Brain microvascular endothelial cell (primary cell): ENCODE measurements at regions not wholly inside any gene's neighbourhood (a gene's known extent, or its start where the extent isn't known, plus 50 kb on each side); places are given as distances from the start of the nearest gene placed in this dataset.
"Not testable (repeated sequence)": the region's sequence is repeated elsewhere in the genome, so short reads cannot be mapped to it uniquely, and the experiment has no call there.

Experiments
- DNase-seq: peaks from one replicate; pipeline ENCODE4 v3.0.0-alpha.2; 2020
- H3K27ac ChIP-seq: fragments of 250-450 bp; sonication (Bioruptor Pico); 2 replicates; pipeline ENCODE4 v1.5.1; 2020; ENCODE audit warnings: mild to moderate bottlenecking, moderate library complexity
- H3K27me3 ChIP-seq: fragments of 250-450 bp; sonication (Bioruptor Pico); replicated peaks from 2 replicates; pipeline ENCODE4 v1.5.1; 2020; ENCODE audit warnings: mild to moderate bottlenecking
- H3K36me3 ChIP-seq: fragments of 250-450 bp; sonication (Bioruptor Pico); replicated peaks from 2 replicates; pipeline ENCODE4 v1.5.1; 2020; ENCODE audit warnings: mild to moderate bottlenecking
- H3K4me3 ChIP-seq: 2 replicates; pipeline ENCODE4 v1.5.1; 2011; ENCODE audit warnings: low read depth, mild to moderate bottlenecking, control low read depth, low read length, moderate library complexity
- in situ Hi-C: cut with HindIII; loops from 2 replicates; pipeline ENCODE4 v1.10.0; 2017; ENCODE audit warnings: low sequenced_read_pairs, low pct_ligation_motif_present
- TF ChIP-seq, protein P1 (sequence below): IDR thresholded peaks from 2 replicates; pipeline ENCODE4 v1.5.1; 2011; ENCODE audit warnings: low read depth, mild to moderate bottlenecking, moderate library complexity, low read length, control low read depth, inconsistent platforms; ENCODE audit errors: missing control alignments

DNA sequence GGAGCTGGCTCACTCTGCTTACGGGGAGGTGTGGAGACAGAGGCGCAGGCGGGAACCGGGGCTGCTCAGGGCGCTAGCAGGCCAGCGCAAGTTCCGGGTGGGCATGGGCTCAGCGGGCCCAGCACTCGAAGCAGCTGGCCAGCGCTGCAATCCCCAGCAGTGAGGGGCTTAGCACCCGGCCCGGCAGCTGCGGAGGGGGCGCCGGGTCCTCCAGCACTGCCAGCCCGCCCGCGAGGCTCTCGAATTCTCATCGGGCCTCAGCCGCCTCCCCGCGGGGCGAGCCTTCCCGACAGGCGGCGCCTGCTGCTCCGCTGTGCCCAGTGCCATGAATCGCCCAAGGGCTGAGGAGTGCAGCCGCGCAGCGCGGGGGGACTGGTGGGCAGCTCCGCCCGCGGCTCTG lies 78.6 kb upstream of the MITF start:
- Histone ChIP-seq H3K36me3 (no peaks in the 10 kb centered on the region), H3K27ac (no peak overlapping the region), H3K27me3 (no peaks in the 10 kb centered on the region), H3K4me3 (no peak overlapping the region)
- TF ChIP-seq, protein P1, sequence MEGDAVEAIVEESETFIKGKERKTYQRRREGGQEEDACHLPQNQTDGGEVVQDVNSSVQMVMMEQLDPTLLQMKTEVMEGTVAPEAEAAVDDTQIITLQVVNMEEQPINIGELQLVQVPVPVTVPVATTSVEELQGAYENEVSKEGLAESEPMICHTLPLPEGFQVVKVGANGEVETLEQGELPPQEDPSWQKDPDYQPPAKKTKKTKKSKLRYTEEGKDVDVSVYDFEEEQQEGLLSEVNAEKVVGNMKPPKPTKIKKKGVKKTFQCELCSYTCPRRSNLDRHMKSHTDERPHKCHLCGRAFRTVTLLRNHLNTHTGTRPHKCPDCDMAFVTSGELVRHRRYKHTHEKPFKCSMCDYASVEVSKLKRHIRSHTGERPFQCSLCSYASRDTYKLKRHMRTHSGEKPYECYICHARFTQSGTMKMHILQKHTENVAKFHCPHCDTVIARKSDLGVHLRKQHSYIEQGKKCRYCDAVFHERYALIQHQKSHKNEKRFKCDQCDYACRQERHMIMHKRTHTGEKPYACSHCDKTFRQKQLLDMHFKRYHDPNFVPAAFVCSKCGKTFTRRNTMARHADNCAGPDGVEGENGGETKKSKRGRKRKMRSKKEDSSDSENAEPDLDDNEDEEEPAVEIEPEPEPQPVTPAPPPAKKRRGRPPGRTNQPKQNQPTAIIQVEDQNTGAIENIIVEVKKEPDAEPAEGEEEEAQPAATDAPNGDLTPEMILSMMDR = no peak
- in situ Hi-C loops = no loop called here
- no peak for DNase-seq

DNA sequence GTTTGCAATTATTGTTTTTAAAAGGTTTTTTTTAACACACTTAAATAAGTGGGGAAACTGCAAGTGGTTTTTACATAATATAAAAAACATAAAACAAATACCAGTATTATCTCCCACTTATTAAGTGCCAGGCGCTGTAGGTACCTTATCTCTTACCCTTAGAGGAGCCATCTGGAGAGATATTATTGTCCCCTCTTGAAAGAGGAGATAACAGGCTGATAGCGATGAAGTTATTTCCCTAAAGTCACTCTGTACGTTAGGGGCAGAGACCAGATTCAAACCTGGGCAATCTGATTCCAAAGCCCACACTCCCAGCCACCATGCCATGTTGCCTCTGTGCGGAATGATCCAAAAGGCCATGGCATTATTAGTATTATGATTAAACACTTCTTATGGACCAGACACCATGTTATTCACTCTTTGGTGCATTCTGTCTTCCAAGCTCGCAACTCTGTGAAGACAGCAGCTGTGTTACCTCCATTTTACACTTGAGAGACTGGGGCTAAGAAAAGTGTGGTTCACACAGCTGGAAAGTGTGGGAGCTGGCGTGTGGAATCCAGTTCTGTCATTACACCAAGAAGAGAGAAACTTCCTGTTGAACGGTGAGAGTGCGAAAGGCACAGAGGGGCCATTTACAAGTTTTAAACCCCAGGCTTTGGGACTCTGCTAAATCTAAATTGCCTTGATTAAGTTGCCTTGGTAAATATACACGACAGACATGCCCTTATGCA lies 79.9 kb upstream of the MITF start:
- Histone ChIP-seq H3K27me3 (no peaks in the 10 kb centered on the region), H3K27ac (no peak overlapping the region), H3K36me3 (no peaks in the 10 kb centered on the region), H3K4me3 (no peak overlapping the region)
- TF ChIP-seq, protein P1 = no peak
- in situ Hi-C loops = no loop called here
- no peak for DNase-seq

DNA sequence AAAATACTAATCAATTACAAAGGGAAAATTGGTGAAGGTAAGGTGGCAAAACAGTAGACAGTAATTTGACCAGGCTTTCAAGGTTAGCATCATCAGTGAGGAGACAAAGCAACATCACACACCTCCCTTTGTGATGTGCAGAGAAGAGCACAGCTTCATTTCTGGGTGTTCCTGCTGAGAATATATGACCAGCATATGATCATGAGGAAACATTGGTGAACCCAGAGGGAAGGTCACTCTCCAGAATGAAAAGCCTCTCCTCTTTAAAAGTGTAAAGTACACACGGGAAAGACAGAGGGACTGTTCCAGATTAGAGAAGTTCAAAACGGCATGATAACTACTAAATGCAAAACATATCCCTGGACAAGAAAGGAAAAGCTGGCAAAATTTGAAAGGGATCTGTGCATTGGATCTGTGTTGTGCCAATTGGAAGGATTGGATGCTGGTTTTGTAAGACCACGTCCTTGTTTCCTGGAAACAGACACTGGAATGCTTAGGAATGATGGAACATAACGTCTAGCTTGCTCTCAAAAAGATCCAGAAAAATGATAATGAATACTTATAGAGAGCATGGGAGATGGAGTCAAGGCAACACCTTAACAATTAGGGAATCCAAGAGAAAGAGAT lies 80.6 kb upstream of the MITF start:
- Histone ChIP-seq H3K27ac (no peak overlapping the region), H3K4me3 (no peak overlapping the region), H3K27me3 (no peaks in the 10 kb centered on the region), H3K36me3 (no peaks in the 10 kb centered on the region)
- in situ Hi-C loops = no loop called here
- no peak for DNase-seq
- TF ChIP-seq, protein P1 = no peak

DNA sequence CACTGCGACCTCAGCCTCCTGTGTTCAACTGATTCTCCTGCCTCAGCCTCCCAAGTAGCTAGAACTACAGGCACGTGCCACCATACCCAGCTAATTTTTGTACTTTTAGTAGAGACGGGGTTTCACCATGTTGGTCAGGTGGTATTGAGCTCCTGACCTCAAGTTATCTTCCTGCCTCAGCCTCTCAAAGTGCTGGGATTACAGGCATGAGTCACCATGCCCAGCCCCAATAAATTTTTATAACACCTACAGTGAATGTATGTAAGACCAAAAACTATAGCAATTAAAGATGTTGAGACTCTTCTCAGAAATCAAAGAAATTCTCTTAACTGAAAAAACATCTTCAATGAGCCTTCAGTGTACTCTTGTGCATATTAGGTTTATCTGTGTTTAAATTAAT lies 82.2 kb upstream of the MITF start:
- H3K27me3 ChIP-seq, H3K27ac ChIP-seq, in situ Hi-C loops, H3K4me3 ChIP-seq, DNase-seq, H3K36me3 ChIP-seq: not testable (repeated sequence)

DNA sequence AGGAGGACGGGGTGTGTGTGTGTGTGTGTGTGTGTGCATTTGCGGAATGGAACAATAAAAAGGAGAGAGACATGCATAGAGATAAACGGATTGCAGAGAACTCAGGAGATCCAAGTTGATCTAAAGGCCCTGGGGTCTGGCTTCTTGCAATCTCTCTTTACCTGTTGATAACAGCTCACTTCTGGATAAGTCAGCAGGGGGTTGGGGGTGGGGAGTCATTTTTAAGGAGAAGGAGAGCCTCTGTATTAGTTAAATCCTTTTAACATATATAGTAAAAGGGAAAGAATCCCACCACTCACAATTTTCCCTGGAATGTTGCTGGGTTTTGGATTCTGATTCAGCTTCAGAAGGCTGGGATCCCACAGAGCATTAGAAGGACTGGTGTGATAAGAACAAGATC lies 87.5 kb upstream of the MITF start:
- no peak overlapping the region for H3K4me3 ChIP-seq
- in situ Hi-C loops = no loop called here
- TF ChIP-seq, protein P1 = no peak
- H3K27me3 ChIP-seq = no peaks in the 10 kb centered on the region
- no peak overlapping the region for H3K27ac ChIP-seq
- no peak for DNase-seq
- no peaks in the 10 kb centered on the region for H3K36me3 ChIP-seq

DNA sequence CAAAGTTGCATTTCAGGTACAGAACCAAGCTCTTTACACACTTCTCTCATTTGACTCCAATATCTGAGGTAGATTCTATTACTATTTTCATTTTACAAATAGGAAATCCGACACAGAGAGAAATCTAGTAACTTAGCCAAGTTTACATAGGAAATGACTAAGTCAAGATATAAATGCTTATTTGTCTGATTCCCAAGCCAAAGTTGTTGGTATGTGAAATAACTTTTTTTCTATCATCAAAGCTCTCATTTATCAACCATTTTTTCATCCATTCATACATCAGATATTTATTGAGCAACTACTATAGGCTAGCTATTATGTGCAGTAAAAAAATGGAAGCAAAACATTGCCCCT lies 89.2 kb upstream of the MITF start:
- Histone ChIP-seq H3K27me3 (no peaks in the 10 kb centered on the region), H3K27ac (peak overlapping the region; percentile 67), H3K36me3 (no peaks in the 10 kb centered on the region), H3K4me3 (no peak overlapping the region)
- TF ChIP-seq, protein P1 = no peak
- DNase-seq = no peak
- in situ Hi-C loops = no loop called here
